GM18870 (cell line): ENCODE measurements at regions not wholly inside any gene's neighbourhood (a gene's known extent, or its start where the extent isn't known, plus 50 kb on each side); places are given as distances from the start of the nearest gene placed in this dataset.

ENCODE experiments used
- ATAC-seq: cut with Tn5 transposase; IDR thresholded peaks from one replicate; pipeline ENCODE4 v1.9.1; 2021; ENCODE audit warnings: moderate library complexity; ENCODE audit not compliant: unreplicated experiment

DNA sequence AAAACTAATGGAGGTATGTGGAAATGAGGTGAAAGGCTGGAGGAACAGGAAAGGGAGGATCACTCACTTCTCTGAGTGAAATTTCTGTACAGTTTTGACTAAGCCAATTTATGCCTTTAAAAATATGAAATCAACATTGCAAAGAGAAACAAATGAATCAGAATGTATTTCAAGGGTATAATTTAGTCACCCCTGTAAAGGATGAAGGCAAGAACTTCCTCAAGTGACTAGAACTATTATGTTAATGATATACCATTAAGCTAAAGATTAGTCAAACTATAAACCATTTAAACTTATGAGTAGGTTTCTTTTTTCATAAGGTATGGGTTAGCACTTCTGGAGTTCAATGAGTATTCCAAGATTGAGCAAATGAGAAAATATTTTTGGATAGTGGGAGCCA lies 184.5 kb upstream of the CHORDC1 start:
- peak; percentile 72 for ATAC-seq

GRCh38 chr11:90392692-90393091 lies 169.8 kb upstream of the CHORDC1 start:
- ATAC-seq = no peak

GRCh38 chr11:90391756-90392155 lies 168.9 kb upstream of the CHORDC1 start:
- ATAC-seq = no peak

DNA sequence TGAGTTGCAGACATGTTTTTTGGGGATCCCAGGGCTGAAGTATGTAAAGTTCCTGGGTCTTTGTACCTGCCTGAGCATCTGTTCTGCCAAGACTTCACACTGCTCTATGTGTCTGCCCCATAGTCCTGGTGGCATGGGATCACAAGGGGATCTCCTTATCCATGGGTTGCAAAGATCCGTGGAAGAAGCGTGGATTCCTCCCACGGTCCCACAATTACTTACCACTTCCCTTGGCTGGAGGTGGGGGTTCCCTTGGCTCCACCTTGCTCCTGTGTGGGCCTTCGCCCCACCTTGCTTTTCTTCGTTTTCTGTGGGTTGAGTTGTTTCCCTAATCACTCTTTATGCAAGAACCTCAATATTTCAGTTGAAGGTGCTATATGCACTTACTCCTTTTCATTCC lies 157.4 kb upstream of the CHORDC1 start:
- ATAC-seq = no peak

GRCh38 chr11:90373971-90374370 lies 151.1 kb upstream of the CHORDC1 start:
- no peak for ATAC-seq

GRCh38 chr11:90364527-90364926 lies 141.7 kb upstream of the CHORDC1 start:
- no peak for ATAC-seq

- no peak for ATAC-seq
Observed at GRCh38 chr11:90363739-90364138, 140.9 kb upstream of the CHORDC1 start.

- ATAC-seq = no peak
Observed at GRCh38 chr11:90355200-90355599, 132.4 kb upstream of the CHORDC1 start.

DNA sequence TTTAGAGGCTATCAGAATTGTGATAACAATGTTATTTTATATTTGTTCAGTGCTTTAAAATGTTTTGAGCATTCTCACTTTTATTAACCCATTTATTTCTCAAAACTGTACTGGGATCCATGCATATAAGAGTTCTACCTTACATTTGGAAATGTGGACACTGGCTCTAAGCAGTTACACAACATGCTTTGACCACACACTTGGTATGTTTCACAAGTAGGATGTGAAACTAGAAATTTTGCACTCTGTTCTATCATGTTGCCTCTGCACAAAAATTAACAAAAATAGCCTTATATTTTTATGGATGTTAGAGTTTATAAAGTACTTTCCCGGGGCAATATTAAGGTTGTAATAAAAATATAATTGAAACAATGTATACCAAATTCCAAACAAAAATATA lies 126.9 kb upstream of the CHORDC1 start:
- ATAC-seq = no peak

DNA sequence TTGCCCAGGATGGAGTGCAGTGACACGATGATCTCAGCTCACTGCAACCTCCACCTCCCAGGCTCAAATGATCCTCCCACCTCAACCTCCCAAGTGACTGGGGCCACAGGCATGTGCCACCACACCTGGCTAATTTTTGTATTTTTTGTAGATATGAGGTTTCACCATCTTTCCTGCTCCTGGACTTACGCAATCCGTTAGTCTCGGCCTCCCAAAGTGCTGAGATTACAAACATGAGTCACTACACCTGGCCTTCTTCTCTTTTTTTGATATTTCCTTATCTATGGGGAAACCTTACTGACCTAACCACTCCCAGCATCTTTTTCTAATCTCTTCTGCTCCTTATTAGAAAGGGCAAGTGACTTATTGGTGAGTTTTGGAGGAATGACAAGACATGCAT lies 121.7 kb upstream of the CHORDC1 start:
- no peak for ATAC-seq

DNA sequence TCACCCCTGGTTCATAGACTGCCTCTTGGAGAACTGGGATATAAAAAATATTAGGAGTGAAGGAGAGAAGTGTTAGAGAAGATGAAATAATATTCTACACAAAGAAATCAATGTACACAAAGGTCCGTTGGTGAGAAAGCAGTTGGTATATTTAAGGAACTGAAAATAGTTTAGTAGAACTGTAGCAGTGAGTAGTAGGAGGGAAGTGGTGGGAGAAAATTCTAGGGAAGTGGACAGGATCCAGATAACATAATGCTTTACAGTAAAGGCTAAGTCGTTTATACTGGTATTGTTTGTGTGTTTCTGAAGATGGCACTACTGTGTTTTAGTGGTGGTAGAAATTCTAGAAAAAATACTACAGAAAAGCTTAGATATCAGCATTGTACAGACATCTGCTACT lies 120.8 kb upstream of the CHORDC1 start:
- no peak for ATAC-seq

DNA sequence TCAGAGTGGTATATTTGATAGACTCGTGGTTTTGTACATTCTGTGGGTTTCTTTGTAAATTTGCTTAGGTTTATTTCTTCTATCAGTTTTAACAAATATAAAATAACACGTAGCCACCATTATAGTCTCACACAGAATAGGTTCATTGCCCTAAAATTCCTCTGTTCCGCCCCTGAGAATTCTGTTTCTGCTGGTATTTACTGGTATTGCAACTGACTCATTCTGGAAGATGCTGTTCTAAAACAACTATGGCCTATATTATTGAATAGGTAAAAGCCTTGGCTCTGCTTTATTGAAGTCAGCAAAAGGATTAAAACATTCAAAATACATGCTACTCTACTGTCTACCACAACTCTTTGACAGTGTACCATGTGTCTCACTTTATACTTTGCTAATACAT lies 119.1 kb upstream of the CHORDC1 start:
- ATAC-seq = no peak

- ATAC-seq = no peak
Observed at GRCh38 chr11:90332415-90332814, 109.6 kb upstream of the CHORDC1 start.

- ATAC-seq = no peak
Observed at GRCh38 chr11:90330632-90331031, 107.8 kb upstream of the CHORDC1 start.

DNA sequence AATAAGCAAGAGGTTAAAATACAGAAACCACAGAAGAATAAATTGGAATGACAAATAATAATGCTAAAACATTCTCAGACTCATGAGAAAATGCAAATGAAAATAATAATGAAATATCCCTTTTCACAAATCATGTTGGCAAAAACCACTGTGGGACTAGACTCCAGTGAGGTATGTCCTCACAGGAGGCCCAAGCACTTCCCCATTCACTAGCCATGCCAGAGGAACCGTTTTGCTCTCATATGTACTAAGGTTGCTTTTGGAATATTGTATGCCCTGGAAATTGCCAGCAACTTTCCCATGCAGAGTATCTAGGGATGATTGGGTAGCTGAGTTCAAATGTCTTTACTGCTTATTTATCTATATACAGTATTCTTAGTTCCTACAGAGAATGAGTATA lies 106.2 kb upstream of the CHORDC1 start:
- ATAC-seq = no peak

DNA sequence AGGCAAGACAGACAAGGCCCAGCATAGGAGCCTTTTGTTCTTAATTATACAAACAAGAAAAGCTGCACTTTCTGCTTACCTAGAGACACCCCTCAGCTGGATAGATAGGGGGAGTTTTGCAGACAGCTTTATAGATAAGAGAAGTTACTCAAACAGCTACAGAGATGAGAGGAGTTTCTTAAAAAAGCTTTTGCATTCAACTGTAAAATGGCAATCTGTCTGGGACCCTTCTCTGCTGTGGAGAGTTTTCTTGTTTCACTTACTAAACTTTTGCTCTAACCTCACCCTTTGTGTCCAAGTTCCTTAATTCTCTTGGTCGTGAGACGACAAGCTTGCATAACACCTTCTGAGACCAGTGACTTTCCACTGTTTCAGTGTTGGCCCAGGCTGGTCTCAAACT lies 103.8 kb upstream of the CHORDC1 start:
- ATAC-seq = no peak

- no peak for ATAC-seq
Observed at GRCh38 chr11:90323289-90323688, 100.4 kb upstream of the CHORDC1 start.

- no peak for ATAC-seq
Observed at GRCh38 chr11:90321018-90321417, 98.2 kb upstream of the CHORDC1 start.

GRCh38 chr11:90318651-90319050 lies 95.8 kb upstream of the CHORDC1 start:
- ATAC-seq = no peak

DNA sequence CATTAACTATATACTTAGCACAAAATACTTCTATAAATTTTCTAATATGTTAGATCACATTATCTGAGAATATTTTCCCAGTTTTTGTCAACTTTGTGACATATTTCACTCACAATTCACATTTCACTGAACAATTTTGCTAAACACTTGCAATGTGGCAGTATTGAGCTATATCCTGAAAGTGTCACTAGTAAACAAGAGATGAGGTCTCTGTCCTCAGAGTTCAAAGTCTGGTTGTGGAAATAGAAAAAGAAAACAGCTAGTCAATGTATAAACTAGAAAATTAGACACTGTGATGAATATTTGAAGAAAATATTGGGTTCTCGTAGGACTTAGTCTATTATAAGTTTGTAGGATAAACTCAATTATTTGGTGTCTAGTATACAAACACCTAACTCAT lies 87.4 kb upstream of the CHORDC1 start:
- ATAC-seq = no peak

DNA sequence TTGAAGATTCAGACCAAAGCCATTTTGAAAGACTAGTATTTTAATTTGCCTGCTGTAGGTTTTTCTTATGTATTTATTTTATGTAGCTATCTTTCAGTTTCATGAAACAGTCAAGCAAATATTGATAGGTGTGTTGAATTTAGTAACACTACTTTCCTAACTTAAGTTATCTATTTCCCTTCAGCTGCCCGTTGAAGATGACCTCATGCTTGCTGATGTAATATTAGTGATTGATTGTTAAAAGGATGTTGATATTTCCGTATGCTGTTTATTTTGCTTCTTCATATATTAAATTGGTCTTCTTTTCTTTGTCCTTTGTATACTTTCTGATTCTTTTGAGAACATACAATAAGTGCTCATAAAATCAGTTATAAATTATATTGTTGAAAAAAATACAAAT lies 86.8 kb upstream of the CHORDC1 start:
- no peak for ATAC-seq

- no peak for ATAC-seq
Observed at GRCh38 chr11:90294526-90294925, 71.7 kb upstream of the CHORDC1 start.

- no peak for ATAC-seq
Observed at GRCh38 chr11:90294091-90294490, 71.2 kb upstream of the CHORDC1 start.

- ATAC-seq = peak; percentile 49
Observed at GRCh38 chr11:90288212-90288821, 65.5 kb upstream of the CHORDC1 start.
